Spleen (tissue), 11 donors: ENCODE measurements at regions not wholly inside any gene's neighbourhood (a gene's known extent, or its start where the extent isn't known, plus 50 kb on each side); places are given as distances from the start of the nearest gene placed in this dataset.

ENCODE experiments used
- DNase-seq: peaks from one replicate; pipeline ENCODE4 v3.0.0-alpha.2; 2020
- H3K27ac ChIP-seq, 8 donors: fragments of 200-600 bp; sonication (generic) in 7 of 8; 1 replicate in 4 of 8; 2 replicates in 4 of 8; pipeline versions ENCODE4 v1.5.0 to v1.8.0; 2016 to 2021; ENCODE audit warnings: inconsistent platforms in 4 of 8, mild to moderate bottlenecking in 4 of 8, moderate library complexity in 1 of 8
- H3K27me3 ChIP-seq, 7 donors: fragments of 200-600 bp; sonication (generic) in 6 of 7; replicated peaks in 1 of 7; 1 replicate in 4 of 7; 2 replicates in 3 of 7; pipeline versions ENCODE4 v1.5.0 to v1.8.0; 2016 to 2021; ENCODE audit warnings: inconsistent platforms in 3 of 7, mild to moderate bottlenecking in 1 of 7
- H3K36me3 ChIP-seq, 6 donors: fragments of 200-600 bp; sonication (generic) in 5 of 6; 1 replicate in 4 of 6; 2 replicates in 2 of 6; pipeline versions ENCODE4 v1.5.0 to v1.8.0; 2016 to 2021; ENCODE audit warnings: inconsistent platforms in 2 of 6
- H3K4me1 ChIP-seq, 6 donors: fragments of 200-600 bp; sonication (generic) in 5 of 6; 1 replicate in 3 of 6; 2 replicates in 3 of 6; pipeline versions ENCODE4 v1.5.0 to v1.8.0; 2016 to 2021; ENCODE audit warnings: inconsistent platforms in 3 of 6
- H3K4me3 ChIP-seq, 8 donors: fragments of 200-600 bp; sonication (generic) in 7 of 8; 1 replicate in 4 of 8; 2 replicates in 4 of 8; pipeline versions ENCODE4 v1.5.0 to v1.8.0; 2016 to 2021; ENCODE audit warnings: inconsistent platforms in 4 of 8, mild to moderate bottlenecking in 4 of 8, moderate library complexity in 2 of 8
- H3K9me3 ChIP-seq, 8 donors: fragments of 200-600 bp; sonication (generic) in 7 of 8; 1 replicate in 4 of 8; 2 replicates in 4 of 8; pipeline versions ENCODE4 v1.5.0 to v1.8.0; 2016 to 2021; ENCODE audit warnings: inconsistent platforms in 4 of 8
- CTCF ChIP-seq, 11 experiments: fragments of 200-600 bp in 7 of 11; fragments of 450-650 bp in 4 of 11; sonication (generic) in 4 of 11; IDR thresholded peaks in 8 of 11; conservative IDR thresholded peaks in 3 of 11; 1 replicate in 7 of 11; 2 replicates in 4 of 11; pipeline versions ENCODE4 v1.4.0 to v1.8.0; 2016 to 2021; ENCODE audit warnings: antibody characterized with exemption in 11 of 11, inconsistent platforms in 4 of 11, mild to moderate bottlenecking in 1 of 11
- POLR2A ChIP-seq, 3 donors: fragments of 450-650 bp; IDR thresholded peaks; one replicate each; pipeline ENCODE4 v1.5.1; 2017; ENCODE audit warnings: antibody characterized with exemption in 3 of 3, mild to moderate bottlenecking in 1 of 3
- POLR2AphosphoS5 ChIP-seq, 3 donors: sonication (generic); formaldehyde crosslinking; IDR thresholded peaks; one replicate each; pipeline ENCODE4 v1.5.1; 2017; ENCODE audit warnings: antibody characterized with exemption in 3 of 3
- WGBS, 5 donors: extraction: QIAGEN DNeasy Blood & Tissue Kit in 3 of 5; methylation state at CpG; one replicate each; pipeline versions ENCODE4 v1.1.5 to v1.1.7; 2013 to 2018; 5-methylcytosine and 5-hydroxymethylcytosine counted together
- intact Hi-C: fragments of 100-400 bp; cut with DNase I; formaldehyde crosslinking; loops from one replicate; pipeline ENCODE4 v1.15.0; 2023; ENCODE audit warnings: low total_unique reads
- donor health status: healthy with polysubstance abuse.
- donor health status: DM: no; HTN: no; CAD: no; lungs with moderate emphysema.
- donor health status: DM: no; HTN: no; CAD: no.
- donor health status: Bipolar disorder and iron deficiency.
- donor health status: healthy.
- donor health status: DM: no; HTN: no; CAD: no.
- donor health status: DM: yes; HTN: yes; CAD: no.

- Histone ChIP-seq H3K27ac (no peak overlapping the region), H3K4me3 (no peak overlapping the region), H3K36me3 (no peaks in the 10 kb centered on the region), H3K27me3 (no peaks in the 10 kb centered on the region), H3K9me3 (no peaks in the 10 kb centered on the region), H3K4me1 (no peaks in the 10 kb centered on the region)
- intact Hi-C loops, result no loop called here
- WGBS, 5 donors, result 77 to 86% (median 83%) methylated on average over 3 of the region's 3 CpGs
- DNase-seq, result no peak
- TF ChIP-seq POLR2AphosphoS5 (IDR thresholded peaks at IDR 0.05) (no peak), CTCF (IDR thresholded peaks at IDR 0.05 in 8 of 11, conservative IDR thresholded peaks at IDR 0.05 in 3 of 11) (no peak), POLR2A (IDR thresholded peaks at IDR 0.05) (no peak)
These were observed 1195.3 kb downstream of the EFNB2 start for GRCh38 chr13:105340061-105340606.

DNA sequence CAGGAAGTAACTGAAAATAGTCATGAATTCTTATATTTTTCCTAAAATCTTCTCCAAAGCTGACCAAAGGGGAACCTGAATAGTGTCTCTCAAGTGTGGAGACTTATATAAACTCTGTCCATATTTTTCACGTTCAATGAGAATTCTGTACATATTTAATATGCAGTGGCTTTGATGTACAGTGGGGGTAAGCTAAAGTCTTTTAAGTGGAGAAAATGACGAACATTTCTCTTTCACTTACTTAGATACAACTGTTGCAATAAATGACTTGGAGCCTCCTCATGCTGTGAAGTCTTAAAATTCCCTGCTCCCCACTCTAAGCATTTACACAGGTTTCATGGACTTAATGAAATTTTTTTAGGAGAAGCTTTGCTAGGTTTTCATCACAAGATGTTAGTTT lies 1196.7 kb downstream of the EFNB2 start:
- intact Hi-C loops, result no loop called here
- DNase-seq, result no peak

DNA sequence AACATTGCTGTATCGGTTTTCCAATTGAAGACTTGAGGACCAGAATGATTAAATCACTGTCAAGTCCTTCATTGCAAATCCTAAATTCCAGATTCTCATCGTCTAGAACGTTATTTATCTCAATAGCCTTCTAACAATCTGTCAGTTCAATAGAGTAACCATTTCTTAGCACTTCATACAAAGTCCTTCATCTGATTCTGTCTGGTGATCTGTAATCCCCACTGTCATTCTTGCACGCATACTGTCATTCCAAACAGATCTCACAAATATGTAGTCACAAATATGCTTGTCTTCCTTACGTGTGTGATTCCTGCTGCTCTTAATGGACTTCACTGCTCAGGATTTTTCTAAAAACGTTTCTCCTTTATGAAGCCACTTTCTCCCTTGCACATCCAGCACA lies 1197.5 kb downstream of the EFNB2 start:
- WGBS, 5 donors, result 62 to 82% (median 73%) methylated on average over 6 of the region's 6 CpGs
- no peaks in the 10 kb centered on the region for H3K36me3 ChIP-seq
- TF ChIP-seq POLR2AphosphoS5 (IDR thresholded peaks at IDR 0.05) (no peak), CTCF (IDR thresholded peaks at IDR 0.05 in 8 of 11, conservative IDR thresholded peaks at IDR 0.05 in 3 of 11) (no peak), POLR2A (IDR thresholded peaks at IDR 0.05) (no peak)
- H3K9me3 ChIP-seq, result no peaks in the 10 kb centered on the region
- no peak for DNase-seq
- H3K27me3 ChIP-seq, result no peaks in the 10 kb centered on the region
- no peak overlapping the region for H3K4me3 ChIP-seq
- intact Hi-C loops, result no loop called here
- H3K4me1 ChIP-seq, result no peaks in the 10 kb centered on the region
- H3K27ac ChIP-seq, result no peak overlapping the region

More for the DNA sequence above, 1196.7 kb downstream of the EFNB2 start:
- Histone ChIP-seq H3K4me1 (no peaks in the 10 kb centered on the region), H3K4me3 (no peak overlapping the region), H3K9me3 (no peaks in the 10 kb centered on the region), H3K27ac (no peak overlapping the region), H3K27me3 (no peaks in the 10 kb centered on the region), H3K36me3 (no peaks in the 10 kb centered on the region)
- 71 to 82% (median 73%) methylated on average over 2 of the region's 2 CpGs for WGBS, 5 donors
- TF ChIP-seq POLR2A (IDR thresholded peaks at IDR 0.05), result no peak
- TF ChIP-seq POLR2AphosphoS5 (IDR thresholded peaks at IDR 0.05), result no peak
- TF ChIP-seq CTCF (IDR thresholded peaks at IDR 0.05 in 8 of 11, conservative IDR thresholded peaks at IDR 0.05 in 3 of 11), result no peak

- no peak for DNase-seq
- TF ChIP-seq POLR2A (IDR thresholded peaks at IDR 0.05), result no peak
- no peak for TF ChIP-seq POLR2AphosphoS5 (IDR thresholded peaks at IDR 0.05)
- no peak for TF ChIP-seq CTCF (IDR thresholded peaks at IDR 0.05 in 8 of 11, conservative IDR thresholded peaks at IDR 0.05 in 3 of 11)
- Histone ChIP-seq H3K27ac (no peak overlapping the region), H3K9me3 (no peaks in the 10 kb centered on the region), H3K27me3 (no peaks in the 10 kb centered on the region), H3K4me1 (no peaks in the 10 kb centered on the region), H3K36me3 (no peaks in the 10 kb centered on the region), H3K4me3 (no peak overlapping the region)
- WGBS, 5 donors, result 68 to 79% (median 76%) methylated on average over 7 of the region's 7 CpGs
- intact Hi-C loops, result no loop called here
These were observed 1198.5 kb downstream of the EFNB2 start for GRCh38 chr13:105336706-105337576.
